GM06990 (cell line): ENCODE measurements at regions not wholly inside any gene's neighbourhood (a gene's known extent, or its start where the extent isn't known, plus 50 kb on each side); places are given as distances from the start of the nearest gene placed in this dataset.

Experiments used
- DNase-seq: peaks from one replicate; pipeline ENCODE4 v3.0.0-alpha.2; 2011; ENCODE audit not compliant: insufficient read length; ENCODE audit errors: extremely low read depth
- H3K27me3 ChIP-seq: replicated peaks from 2 replicates; pipeline ENCODE4 v1.6.0; 2011; ENCODE audit warnings: low read length; ENCODE audit not compliant: control insufficient read depth, insufficient read depth
- H3K36me3 ChIP-seq: 2 replicates; pipeline ENCODE4 v1.5.1; 2011; ENCODE audit warnings: low read length; ENCODE audit not compliant: control insufficient read depth, insufficient read depth
- H3K4me3 ChIP-seq: replicated peaks from 2 replicates; pipeline ENCODE4 v1.5.1; 2011; ENCODE audit warnings: low read depth, mild to moderate bottlenecking, control low read depth, low read length
- TF ChIP-seq, protein P1 (sequence below): IDR thresholded peaks from 2 replicates; pipeline ENCODE4 v1.5.1; 2011; ENCODE audit warnings: low read length, control low read depth, mild to moderate bottlenecking, inconsistent platforms; ENCODE audit not compliant: insufficient read depth, poor library complexity, severe bottlenecking

DNA sequence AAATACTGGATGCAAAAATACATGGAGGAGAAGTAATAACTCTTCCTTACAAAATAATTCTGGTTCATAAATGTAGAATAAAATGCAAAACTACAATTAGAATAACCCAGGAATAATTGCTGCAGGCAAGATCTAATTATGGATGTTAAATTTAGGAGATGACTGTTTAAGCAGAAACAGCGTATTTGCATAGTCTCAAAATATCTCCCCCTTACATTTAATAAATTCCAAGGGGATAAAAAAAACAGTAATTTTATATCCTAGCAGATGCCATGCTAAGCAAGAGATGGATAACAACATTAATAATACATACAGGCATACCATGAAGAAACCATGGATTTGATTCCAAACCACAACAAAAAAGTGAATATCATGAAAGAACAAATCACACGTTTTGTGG is 1253.1 kb upstream of the MIR17HG start:
- H3K4me3 ChIP-seq: no peak overlapping the region

GRCh38 chr13:90098577-90098976 is 1248.9 kb upstream of the MIR17HG start:
- Histone ChIP-seq H3K36me3 (no peaks in the 10 kb centered on the region), H3K4me3 (no peak overlapping the region), H3K27me3 (no peaks in the 10 kb centered on the region)
- DNase-seq: no peak
- TF ChIP-seq, protein P1, sequence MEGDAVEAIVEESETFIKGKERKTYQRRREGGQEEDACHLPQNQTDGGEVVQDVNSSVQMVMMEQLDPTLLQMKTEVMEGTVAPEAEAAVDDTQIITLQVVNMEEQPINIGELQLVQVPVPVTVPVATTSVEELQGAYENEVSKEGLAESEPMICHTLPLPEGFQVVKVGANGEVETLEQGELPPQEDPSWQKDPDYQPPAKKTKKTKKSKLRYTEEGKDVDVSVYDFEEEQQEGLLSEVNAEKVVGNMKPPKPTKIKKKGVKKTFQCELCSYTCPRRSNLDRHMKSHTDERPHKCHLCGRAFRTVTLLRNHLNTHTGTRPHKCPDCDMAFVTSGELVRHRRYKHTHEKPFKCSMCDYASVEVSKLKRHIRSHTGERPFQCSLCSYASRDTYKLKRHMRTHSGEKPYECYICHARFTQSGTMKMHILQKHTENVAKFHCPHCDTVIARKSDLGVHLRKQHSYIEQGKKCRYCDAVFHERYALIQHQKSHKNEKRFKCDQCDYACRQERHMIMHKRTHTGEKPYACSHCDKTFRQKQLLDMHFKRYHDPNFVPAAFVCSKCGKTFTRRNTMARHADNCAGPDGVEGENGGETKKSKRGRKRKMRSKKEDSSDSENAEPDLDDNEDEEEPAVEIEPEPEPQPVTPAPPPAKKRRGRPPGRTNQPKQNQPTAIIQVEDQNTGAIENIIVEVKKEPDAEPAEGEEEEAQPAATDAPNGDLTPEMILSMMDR: no peak

More for the DNA sequence above, 1253.1 kb upstream of the MIR17HG start:
- DNase-seq: no peak
- no peaks in the 10 kb centered on the region for H3K36me3 ChIP-seq
- TF ChIP-seq, protein P1: no peak
- no peaks in the 10 kb centered on the region for H3K27me3 ChIP-seq

GRCh38 chr13:90099847-90100246 is 1247.6 kb upstream of the MIR17HG start:
- Histone ChIP-seq H3K27me3 (no peaks in the 10 kb centered on the region), H3K4me3 (no peak overlapping the region), H3K36me3 (no peaks in the 10 kb centered on the region)
- DNase-seq: no peak
- TF ChIP-seq, protein P1: no peak

DNA sequence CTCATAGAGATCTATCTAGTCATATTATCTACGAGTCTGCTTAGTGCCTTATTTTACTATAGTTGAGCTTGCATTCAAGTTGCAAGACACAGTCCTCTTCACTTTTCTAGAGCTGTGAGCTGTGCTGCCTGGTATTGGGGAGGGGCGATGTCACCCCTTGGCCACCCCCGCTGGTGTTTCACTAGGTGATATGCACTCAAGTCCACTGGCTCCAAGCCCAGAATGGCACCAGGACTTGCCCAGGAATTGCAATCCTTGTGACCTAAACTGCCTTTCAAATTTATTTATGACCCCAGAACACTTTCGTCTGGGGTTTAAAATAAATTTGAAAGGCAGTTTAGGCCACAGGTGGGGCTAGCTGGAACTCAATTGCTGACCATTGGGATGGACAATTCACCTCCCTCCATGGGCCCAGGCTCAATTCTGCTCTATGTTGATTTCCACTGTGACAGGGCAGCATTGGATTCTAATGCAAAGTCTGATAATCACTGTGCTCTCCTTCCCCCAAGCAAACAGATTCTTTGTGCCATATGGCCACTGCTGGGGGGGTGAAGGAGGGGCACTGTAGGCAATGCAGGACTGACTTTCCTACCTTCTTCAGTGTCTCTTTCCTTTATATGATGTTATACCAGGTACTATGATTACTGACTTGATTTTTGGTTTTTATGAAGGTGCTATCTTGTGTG is 1244.2 kb upstream of the MIR17HG start:
- TF ChIP-seq, protein P1: no peak
- H3K4me3 ChIP-seq: no peak overlapping the region
- no peak for DNase-seq
- H3K27me3 ChIP-seq: no peaks in the 10 kb centered on the region
- no peaks in the 10 kb centered on the region for H3K36me3 ChIP-seq

- no peaks in the 10 kb centered on the region for H3K36me3 ChIP-seq
- DNase-seq: no peak
- TF ChIP-seq, protein P1: no peak
These were observed 1242.7 kb upstream of the MIR17HG start for GRCh38 chr13:90104764-90105163.

DNA sequence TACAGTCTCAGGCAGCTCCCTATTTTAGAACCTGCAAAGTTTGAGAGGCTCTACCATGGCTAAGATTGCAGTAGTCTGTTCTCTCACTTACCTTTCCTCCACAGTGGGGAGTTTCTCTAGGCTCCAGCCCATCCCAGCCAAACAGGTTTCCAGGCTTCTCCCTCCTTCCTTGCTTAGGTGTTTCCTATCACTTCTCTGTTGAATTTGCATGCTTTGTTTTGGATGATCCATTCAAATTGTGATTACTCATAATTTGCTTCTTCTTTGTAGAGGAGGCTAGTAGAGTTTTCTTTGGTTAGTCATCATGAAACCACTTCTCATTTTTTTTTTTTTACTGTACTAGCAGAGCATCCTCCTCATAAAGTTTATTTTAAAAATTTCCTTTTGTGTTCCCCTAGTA is 1242.2 kb upstream of the MIR17HG start:
- Histone ChIP-seq H3K27me3 (no peaks in the 10 kb centered on the region), H3K4me3 (no peak overlapping the region), H3K36me3 (no peaks in the 10 kb centered on the region)
- no peak for DNase-seq
- TF ChIP-seq, protein P1: no peak

More at GRCh38 chr13:90104764-90105163, 1242.7 kb upstream of the MIR17HG start:
- H3K4me3 ChIP-seq: no peak overlapping the region
- no peaks in the 10 kb centered on the region for H3K27me3 ChIP-seq
